Uterus (tissue), 3 donors: ENCODE measurements at regions not wholly inside any gene's neighbourhood (a gene's known extent, or its start where the extent isn't known, plus 50 kb on each side); places are given as distances from the start of the nearest gene placed in this dataset.

Source experiments
- DNase-seq, 2 donors: peaks; one replicate each; pipeline ENCODE4 v3.0.0-alpha.2; 2019 to 2020
- H3K27ac ChIP-seq, 2 donors: fragments of 200-600 bp; sonication (generic); 1 replicate in 1 of 2; 2 replicates in 1 of 2; pipeline ENCODE4 v1.5.1; 2016 to 2018
- H3K27me3 ChIP-seq, 2 donors: fragments of 200-600 bp; sonication (generic); one replicate each; pipeline ENCODE4 v1.5.1; 2018 to 2019; ENCODE audit warnings: control low read depth in 1 of 2
- H3K36me3 ChIP-seq, 2 donors: fragments of 200-600 bp; sonication (generic); one replicate each; pipeline ENCODE4 v1.5.1; 2019; ENCODE audit warnings: control low read depth in 1 of 2
- H3K4me1 ChIP-seq, 2 donors: fragments of 200-600 bp; sonication (generic); one replicate each; pipeline ENCODE4 v1.5.1; 2018 to 2019; ENCODE audit warnings: control low read depth in 1 of 2
- H3K4me3 ChIP-seq, 2 donors: fragments of 200-600 bp; sonication (generic); 1 replicate in 1 of 2; 2 replicates in 1 of 2; pipeline ENCODE4 v1.5.1; 2018 to 2019; ENCODE audit warnings: mild to moderate bottlenecking in 1 of 2
- H3K9me3 ChIP-seq, 2 donors: fragments of 200-600 bp; sonication (generic); one replicate each; pipeline ENCODE4 v1.5.1; 2019; ENCODE audit warnings: control low read depth in 1 of 2
- POLR2A ChIP-seq, 2 donors: fragments of 450-650 bp; IDR thresholded peaks; one replicate each; pipeline ENCODE4 v1.6.1; 2016; ENCODE audit warnings: antibody characterized with exemption in 2 of 2, mild to moderate bottlenecking in 1 of 2, moderate library complexity in 1 of 2
- intact Hi-C: fragments of 100-400 bp; cut with DNase I; formaldehyde crosslinking; loops from one replicate; pipeline ENCODE4 v1.15.1; 2023; ENCODE audit warnings: low total_unique reads
- TF ChIP-seq, protein P1 (sequence below), 4 experiments: fragments of 200-600 bp in 2 of 4; fragments of 450-650 bp in 2 of 4; sonication (generic) in 2 of 4; IDR thresholded peaks; one replicate each; pipeline ENCODE4 v1.5.1; 2016 to 2019; ENCODE audit warnings: antibody characterized with exemption in 4 of 4, mild to moderate bottlenecking in 2 of 4, moderate library complexity in 1 of 4
- donor health status: DM: yes; HTN: yes; CAD: no.

- H3K4me1 ChIP-seq: no peaks in the 10 kb centered on the region
- intact Hi-C loops: no loop called here
- H3K9me3 ChIP-seq: no peaks in the 10 kb centered on the region
- H3K4me3 ChIP-seq: no peak overlapping the region
- no peaks in the 10 kb centered on the region for H3K36me3 ChIP-seq
- H3K27ac ChIP-seq: no peak overlapping the region
- no peaks in the 10 kb centered on the region for H3K27me3 ChIP-seq
- no peak for DNase-seq
- TF ChIP-seq, protein P1, sequence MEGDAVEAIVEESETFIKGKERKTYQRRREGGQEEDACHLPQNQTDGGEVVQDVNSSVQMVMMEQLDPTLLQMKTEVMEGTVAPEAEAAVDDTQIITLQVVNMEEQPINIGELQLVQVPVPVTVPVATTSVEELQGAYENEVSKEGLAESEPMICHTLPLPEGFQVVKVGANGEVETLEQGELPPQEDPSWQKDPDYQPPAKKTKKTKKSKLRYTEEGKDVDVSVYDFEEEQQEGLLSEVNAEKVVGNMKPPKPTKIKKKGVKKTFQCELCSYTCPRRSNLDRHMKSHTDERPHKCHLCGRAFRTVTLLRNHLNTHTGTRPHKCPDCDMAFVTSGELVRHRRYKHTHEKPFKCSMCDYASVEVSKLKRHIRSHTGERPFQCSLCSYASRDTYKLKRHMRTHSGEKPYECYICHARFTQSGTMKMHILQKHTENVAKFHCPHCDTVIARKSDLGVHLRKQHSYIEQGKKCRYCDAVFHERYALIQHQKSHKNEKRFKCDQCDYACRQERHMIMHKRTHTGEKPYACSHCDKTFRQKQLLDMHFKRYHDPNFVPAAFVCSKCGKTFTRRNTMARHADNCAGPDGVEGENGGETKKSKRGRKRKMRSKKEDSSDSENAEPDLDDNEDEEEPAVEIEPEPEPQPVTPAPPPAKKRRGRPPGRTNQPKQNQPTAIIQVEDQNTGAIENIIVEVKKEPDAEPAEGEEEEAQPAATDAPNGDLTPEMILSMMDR (IDR thresholded peaks at IDR 0.05): no peak
- TF ChIP-seq POLR2A (IDR thresholded peaks at IDR 0.05): no peak
These were observed 156.9 kb upstream of the NPSR1 start for GRCh38 chr7:34501156-34501555.

- no peaks in the 10 kb centered on the region for H3K27me3 ChIP-seq
- no peak for DNase-seq
- H3K4me3 ChIP-seq: no peak overlapping the region
- intact Hi-C loops: no loop called here
- H3K4me1 ChIP-seq: no peaks in the 10 kb centered on the region
- no peaks in the 10 kb centered on the region for H3K36me3 ChIP-seq
- H3K27ac ChIP-seq: no peak overlapping the region
- no peaks in the 10 kb centered on the region for H3K9me3 ChIP-seq
- TF ChIP-seq POLR2A (IDR thresholded peaks at IDR 0.05): no peak
These were observed 150.8 kb upstream of the NPSR1 start for GRCh38 chr7:34507191-34507590.

- no peak for TF ChIP-seq POLR2A (IDR thresholded peaks at IDR 0.05)
- TF ChIP-seq, protein P1 (IDR thresholded peaks at IDR 0.05): no peak
- Histone ChIP-seq H3K4me3 (no peak overlapping the region), H3K9me3 (no peaks in the 10 kb centered on the region), H3K27me3 (no peaks in the 10 kb centered on the region), H3K4me1 (no peaks in the 10 kb centered on the region), H3K36me3 (no peaks in the 10 kb centered on the region), H3K27ac (no peak overlapping the region)
- no peak for DNase-seq
- intact Hi-C loops: no loop called here
These were observed 134.6 kb upstream of the NPSR1 start for GRCh38 chr7:34523226-34523918.

GRCh38 chr7:34530259-34530658, 127.8 kb upstream of the NPSR1 start:
- H3K36me3 ChIP-seq: no peaks in the 10 kb centered on the region
- TF ChIP-seq POLR2A (IDR thresholded peaks at IDR 0.05): no peak
- TF ChIP-seq, protein P1 (IDR thresholded peaks at IDR 0.05): no peak
- no peak overlapping the region for H3K27ac ChIP-seq
- no peak for DNase-seq
- intact Hi-C loops: no loop called here
- no peaks in the 10 kb centered on the region for H3K4me1 ChIP-seq
- no peaks in the 10 kb centered on the region for H3K9me3 ChIP-seq
- no peak overlapping the region for H3K4me3 ChIP-seq
- H3K27me3 ChIP-seq: no peaks in the 10 kb centered on the region

DNA sequence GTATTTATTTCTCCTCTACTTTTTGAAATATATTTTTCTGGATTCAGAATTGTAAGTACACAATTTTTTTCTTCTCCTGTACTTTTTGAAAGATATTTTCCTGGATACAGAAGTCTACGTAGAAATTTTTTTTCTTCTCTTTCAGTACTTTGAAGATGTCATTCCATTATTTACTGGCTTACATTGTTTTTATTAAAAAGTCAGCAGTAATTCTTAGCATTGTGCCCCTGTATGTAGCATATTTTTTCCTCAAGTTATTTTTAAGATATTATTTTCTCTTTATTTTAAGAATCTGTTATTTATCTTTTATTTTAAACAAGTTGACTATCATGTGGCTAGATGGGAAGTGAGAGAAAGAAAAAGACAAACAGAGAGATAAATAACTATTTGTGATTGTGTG, 119.0 kb upstream of the NPSR1 start:
- Histone ChIP-seq H3K4me1 (no peaks in the 10 kb centered on the region), H3K27me3 (no peaks in the 10 kb centered on the region), H3K27ac (no peak overlapping the region), H3K4me3 (no peak overlapping the region), H3K9me3 (no peaks in the 10 kb centered on the region), H3K36me3 (no peaks in the 10 kb centered on the region)
- intact Hi-C loops: no loop called here
- TF ChIP-seq, protein P1 (IDR thresholded peaks at IDR 0.05): no peak
- no peak for TF ChIP-seq POLR2A (IDR thresholded peaks at IDR 0.05)
- DNase-seq: no peak

DNA sequence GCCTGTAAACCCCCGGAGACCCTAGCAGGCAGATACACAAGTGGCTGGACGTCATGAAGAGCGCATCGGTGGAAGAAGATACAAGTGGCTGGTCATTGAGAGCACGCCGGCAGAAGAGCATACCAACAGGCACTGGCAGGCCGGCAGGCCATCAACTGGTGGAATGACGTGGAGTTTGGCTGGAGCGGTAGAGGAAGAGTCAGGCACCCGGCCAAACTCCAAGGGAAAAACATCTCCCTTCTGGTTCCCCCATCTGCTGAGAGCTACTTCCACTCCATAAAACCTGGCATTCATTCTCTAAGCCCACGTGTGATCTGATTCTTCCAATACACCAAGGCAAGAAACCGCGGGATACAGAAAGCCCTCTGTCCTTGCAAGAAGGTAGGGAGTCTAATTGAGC, 113.4 kb upstream of the NPSR1 start:
- H3K27ac ChIP-seq: no peak overlapping the region
- H3K9me3 ChIP-seq: no peaks in the 10 kb centered on the region
- no peak for DNase-seq
- H3K4me1 ChIP-seq: no peaks in the 10 kb centered on the region
- intact Hi-C loops: no loop called here
- no peaks in the 10 kb centered on the region for H3K27me3 ChIP-seq
- no peak overlapping the region for H3K4me3 ChIP-seq
- TF ChIP-seq POLR2A (IDR thresholded peaks at IDR 0.05): no peak
- TF ChIP-seq, protein P1 (IDR thresholded peaks at IDR 0.05): no peak
- no peaks in the 10 kb centered on the region for H3K36me3 ChIP-seq
